Activated CD4-positive, alpha-beta T cell treated with anti-CD3 and anti-CD28 coated beads, Interleukin-10, Interleukin-2, amounts not matched to agents 100 ng/mL and 50 ng/mL, durations not matched to agents 16 hours and 8 hours (primary cell): ENCODE measurements at regions not wholly inside any gene's neighbourhood (a gene's known extent, or its start where the extent isn't known, plus 50 kb on each side); places are given as distances from the start of the nearest gene placed in this dataset.

Experiments used
- DNase-seq: peaks from one replicate; pipeline ENCODE4 v3.0.0-alpha.2; 2020

GRCh38 chr21:45592208-45592619, 50.0 kb upstream of the SLC19A1 start:
- peak; percentile 89 for DNase-seq

- DNase-seq: no peak
Observed at GRCh38 chr21:45592626-45593134, 50.4 kb upstream of the SLC19A1 start.

GRCh38 chr21:45593162-45594022, 50.1 kb upstream of the PCBP3 start:
- DNase-seq: no peak
